GM19438 (cell line): ENCODE measurements at regions not wholly inside any gene's neighbourhood (a gene's known extent, or its start where the extent isn't known, plus 50 kb on each side); places are given as distances from the start of the nearest gene placed in this dataset.

Source experiments
- ATAC-seq: cut with Tn5 transposase; IDR thresholded peaks from one replicate; pipeline ENCODE4 v1.9.1; 2021; ENCODE audit warnings: low read depth; ENCODE audit not compliant: unreplicated experiment

GRCh38 chr10:44066527-44067255, 318.2 kb downstream of the CXCL12 start:
- ATAC-seq, result no peak

- no peak for ATAC-seq
These were observed 318.9 kb downstream of the CXCL12 start for GRCh38 chr10:44065788-44066526.

GRCh38 chr10:44064987-44065787, 319.7 kb downstream of the CXCL12 start:
- ATAC-seq, result no peak

- no peak for ATAC-seq
These were observed 320.6 kb downstream of the CXCL12 start for GRCh38 chr10:44064317-44064716.

GRCh38 chr10:44063686-44064085, 321.2 kb downstream of the CXCL12 start:
- no peak for ATAC-seq

- ATAC-seq, result no peak
These were observed 324.2 kb downstream of the CXCL12 start for GRCh38 chr10:44060719-44061118.

- no peak for ATAC-seq
These were observed 324.7 kb downstream of the CXCL12 start for GRCh38 chr10:44060221-44060620.

- no peak for ATAC-seq
These were observed 326.6 kb downstream of the CXCL12 start for GRCh38 chr10:44058259-44058658.

- ATAC-seq, result no peak
These were observed 327.7 kb downstream of the CXCL12 start for GRCh38 chr10:44056967-44057805.

GRCh38 chr10:44056206-44056605, 328.7 kb downstream of the CXCL12 start:
- ATAC-seq, result no peak

- ATAC-seq, result no peak
These were observed 330.9 kb downstream of the CXCL12 start for GRCh38 chr10:44054046-44054445.

GRCh38 chr10:44053391-44053790, 331.5 kb downstream of the CXCL12 start:
- ATAC-seq, result no peak

- ATAC-seq, result no peak
These were observed 333.1 kb downstream of the CXCL12 start for GRCh38 chr10:44051584-44052385.

GRCh38 chr10:44051091-44051490, 333.8 kb downstream of the CXCL12 start:
- no peak for ATAC-seq

- ATAC-seq, result no peak
These were observed 335.4 kb downstream of the CXCL12 start for GRCh38 chr10:44049301-44050015.

GRCh38 chr10:44047361-44047760, 337.5 kb downstream of the CXCL12 start:
- no peak for ATAC-seq

GRCh38 chr10:44046605-44047004, 338.3 kb downstream of the CXCL12 start:
- no peak for ATAC-seq

- no peak for ATAC-seq
These were observed 339.9 kb downstream of the CXCL12 start for GRCh38 chr10:44045020-44045419.

- no peak for ATAC-seq
These were observed 340.3 kb downstream of the CXCL12 start for GRCh38 chr10:44044549-44044948.
